H1 (cell line): ENCODE measurements at regions not wholly inside any gene's neighbourhood (a gene's known extent, or its start where the extent isn't known, plus 50 kb on each side); places are given as distances from the start of the nearest gene placed in this dataset.

Experiments
- CTCF ChIA-PET: fragments of 300-600 bp; sonication (Branson Sonifier 250); formaldehyde crosslinking; loops from one replicate; lab custom pipeline; 2021; ENCODE audit not compliant: partially characterized antibody; lab: Charles Lee
- POLR2A ChIA-PET: fragments of 300-600 bp; sonication (Branson Sonifier 250); formaldehyde crosslinking; loops from one replicate; lab custom pipeline; 2021; ENCODE audit warnings: inconsistent platforms; ENCODE audit not compliant: partially characterized antibody; lab: Charles Lee
- DNase-seq, 2 experiments: peaks; one replicate each; pipeline versions ENCODE4 v3.0.0 to v3.0.0-alpha.2; 2010 to 2022; ENCODE audit warnings: low spot score in 2 of 2, low read depth in 1 of 2, mixed read lengths in 1 of 2
- FAIRE-seq: peaks from 2 replicates; lab custom pipeline; 2011; peaks lifted over from hg19 to GRCh38; lab: Jason Lieb, UNC
- H2AFZ ChIP-seq: 2 replicates; pipeline ENCODE4 v1.8.1; 2012; ENCODE audit warnings: low read length, inconsistent platforms
- H2AK5ac ChIP-seq: 2 replicates; pipeline ENCODE4 v1.6.1; 2013; ENCODE audit warnings: low read depth, low read length
- H2BK120ac ChIP-seq: replicated peaks from 2 replicates; pipeline ENCODE3; 2013; ENCODE audit warnings: low read depth, low read length, inconsistent platforms
- H2BK12ac ChIP-seq: 2 replicates; pipeline ENCODE4 v1.6.1; 2013; ENCODE audit warnings: low read depth, low read length
- H2BK15ac ChIP-seq: 2 replicates; pipeline ENCODE4 v1.6.1; 2013; ENCODE audit warnings: low read length
- H2BK20ac ChIP-seq: 2 replicates; pipeline ENCODE4 v1.6.1; 2013; ENCODE audit warnings: low read length
- H2BK5ac ChIP-seq: 2 replicates; pipeline ENCODE4 v1.6.1; 2013; ENCODE audit warnings: low read depth, low read length
- H3K14ac ChIP-seq: 2 replicates; pipeline ENCODE4 v1.6.1; 2013; ENCODE audit warnings: inconsistent platforms; ENCODE audit not compliant: insufficient read length
- H3K18ac ChIP-seq: 2 replicates; pipeline ENCODE4 v1.6.1; 2013; ENCODE audit warnings: low read length; ENCODE audit errors: extremely low read depth
- H3K23ac ChIP-seq: 2 replicates; pipeline ENCODE4 v1.6.1; 2013; ENCODE audit warnings: inconsistent platforms; ENCODE audit not compliant: insufficient read length
- H3K23me2 ChIP-seq: 2 replicates; pipeline ENCODE4 v1.6.1; 2013; ENCODE audit warnings: low read depth, low read length
- H3K27ac ChIP-seq: 2 replicates; pipeline ENCODE4 v1.6.1; 2011; ENCODE audit warnings: low read depth, low read length, inconsistent platforms
- H3K27me3 ChIP-seq, 4 experiments: replicated peaks in 1 of 4; 1 replicate in 1 of 4; 2 replicates in 3 of 4; pipeline versions ENCODE4 v1.6.1 to v1.8.1; 2011 to 2013; ENCODE audit warnings: low read length in 3 of 4, mild to moderate bottlenecking in 3 of 4, inconsistent platforms in 2 of 4, mixed read lengths in 2 of 4, moderate library complexity in 1 of 4; ENCODE audit not compliant: control insufficient read depth in 3 of 4, insufficient read depth in 3 of 4; ENCODE audit errors: extremely low read depth in 1 of 4
- H3K36me3 ChIP-seq, 4 experiments: 2 replicates each; pipeline versions ENCODE4 v1.6.1 to v1.8.1; 2011 to 2013; ENCODE audit warnings: mild to moderate bottlenecking in 4 of 4, low read length in 3 of 4, moderate library complexity in 2 of 4, control low read depth in 1 of 4, inconsistent platforms in 1 of 4; ENCODE audit not compliant: insufficient read depth in 4 of 4, control insufficient read depth in 2 of 4
- H3K4ac ChIP-seq: replicated peaks from 2 replicates; pipeline ENCODE3; 2013; ENCODE audit warnings: low read length, low read depth, mixed read lengths, inconsistent platforms; ENCODE audit not compliant: insufficient read length
- H3K4me1 ChIP-seq, 4 experiments: replicated peaks in 1 of 4; 1 replicate in 1 of 4; 2 replicates in 3 of 4; pipeline versions ENCODE4 v1.6.1 to v1.8.1; 2011 to 2013; ENCODE audit warnings: low read length in 3 of 4, inconsistent platforms in 2 of 4, mixed read lengths in 1 of 4; ENCODE audit not compliant: insufficient read depth in 4 of 4, control insufficient read depth in 3 of 4
- H3K4me2 ChIP-seq, 2 experiments: 2 replicates each; pipeline versions ENCODE4 v1.6.1 to v1.8.1; 2011 to 2013; ENCODE audit warnings: low read depth in 2 of 2, low read length in 2 of 2, control low read depth in 1 of 2, inconsistent platforms in 1 of 2, mild to moderate bottlenecking in 1 of 2; ENCODE audit not compliant: insufficient read depth in 1 of 2
- H3K4me3 ChIP-seq, 4 experiments: fragments of 200-600, 300-600 bp in 1 of 4; sonication (generic), shearing (Covaris generic), sonication (Bioruptor Twin) in 1 of 4; 2 replicates each; pipeline versions ENCODE4 v1.5.1 to v1.8.1; 2011 to 2016; ENCODE audit warnings: low read length in 4 of 4, low read depth in 3 of 4, control low read depth in 2 of 4, inconsistent platforms in 2 of 4, mild to moderate bottlenecking in 2 of 4, mixed read lengths in 1 of 4, moderate library complexity in 1 of 4; ENCODE audit not compliant: insufficient read depth in 2 of 4; ENCODE audit errors: extremely low read depth in 1 of 4
- H3K56ac ChIP-seq: replicated peaks from 2 replicates; pipeline ENCODE3; 2013; ENCODE audit warnings: low read depth, mild to moderate bottlenecking, mixed read lengths, low read length, inconsistent platforms; ENCODE audit not compliant: insufficient read length
- H3K79me1 ChIP-seq: 2 replicates; pipeline ENCODE4 v1.6.1; 2013; ENCODE audit warnings: low read depth, low read length, control low read depth
- H3K79me2 ChIP-seq, 2 experiments: 2 replicates each; pipeline versions ENCODE4 v1.6.1 to v1.8.1; 2012 to 2013; ENCODE audit warnings: low read length in 2 of 2, mild to moderate bottlenecking in 2 of 2, inconsistent platforms in 1 of 2; ENCODE audit not compliant: insufficient read depth in 2 of 2, control insufficient read depth in 1 of 2
- H3K9ac ChIP-seq, 4 experiments: replicated peaks in 1 of 4; 1 replicate in 1 of 4; 2 replicates in 3 of 4; pipeline versions ENCODE4 v1.6.1 to v1.8.1; 2011 to 2013; ENCODE audit warnings: low read depth in 3 of 4, low read length in 3 of 4, control low read depth in 2 of 4, mild to moderate bottlenecking in 2 of 4, moderate library complexity in 2 of 4, inconsistent platforms in 1 of 4; ENCODE audit errors: extremely low read depth in 1 of 4
- H3K9me3 ChIP-seq, 2 experiments: 2 replicates each; pipeline versions ENCODE4 v1.6.1 to v1.8.1; 2012 to 2013; ENCODE audit warnings: mild to moderate bottlenecking in 2 of 2, moderate library complexity in 2 of 2, control low read depth in 1 of 2, inconsistent platforms in 1 of 2, low read depth in 1 of 2, low read length in 1 of 2, mixed read lengths in 1 of 2; ENCODE audit not compliant: insufficient read depth in 2 of 2
- H4K20me1 ChIP-seq, 2 experiments: replicated peaks in 1 of 2; 2 replicates each; pipeline versions ENCODE3 to v1.8.1; 2011 to 2013; ENCODE audit warnings: inconsistent platforms in 2 of 2, low read length in 2 of 2, mild to moderate bottlenecking in 1 of 2; ENCODE audit not compliant: insufficient read depth in 2 of 2, control insufficient read depth in 1 of 2
- H4K5ac ChIP-seq: 2 replicates; pipeline ENCODE4 v1.6.1; 2013; ENCODE audit warnings: low read length, low read depth, mixed read lengths, inconsistent platforms; ENCODE audit not compliant: insufficient read length
- H4K8ac ChIP-seq: 2 replicates; pipeline ENCODE4 v1.8.0; 2013; ENCODE audit warnings: mild to moderate bottlenecking, moderate library complexity, low read length, inconsistent platforms; ENCODE audit not compliant: insufficient read depth; ENCODE audit errors: extremely low read depth
- H4K91ac ChIP-seq: replicated peaks from 2 replicates; pipeline ENCODE3; 2013; ENCODE audit warnings: low read length, mixed read lengths, inconsistent platforms; ENCODE audit not compliant: insufficient read length
- CHD1 ChIP-seq: IDR thresholded peaks from 2 replicates; pipeline ENCODE4 v1.6.1; 2012; ENCODE audit warnings: low read depth, low read length, improper control_type of control experiment
- CHD2 ChIP-seq: IDR thresholded peaks from 2 replicates; pipeline ENCODE4 v1.6.1; 2012; ENCODE audit warnings: low read length, improper control_type of control experiment
- CREB1 ChIP-seq: IDR thresholded peaks from 2 replicates; pipeline ENCODE4 v1.6.1; 2012; ENCODE audit warnings: inconsistent platforms
- FOSL1 ChIP-seq: IDR thresholded peaks from 2 replicates; pipeline ENCODE4 v1.6.1; 2011; ENCODE audit warnings: mild to moderate bottlenecking, low read depth, low read length, moderate library complexity; ENCODE audit not compliant: insufficient read depth
- POU5F1 ChIP-seq: IDR thresholded peaks from 2 replicates; pipeline ENCODE4 v1.6.1; 2011; ENCODE audit warnings: low read depth, mild to moderate bottlenecking, low read length, moderate library complexity
- WGBS, 2 experiments: shearing (Covaris generic) in 1 of 2; methylation state at CpG; one replicate each; pipeline versions ENCODE4 v1.1.6 to v1.1.7; 2013 to 2015; ENCODE audit warnings: low lambda C conversion rate in 2 of 2, mixed read lengths in 2 of 2, inconsistent platforms in 1 of 2, low coverage in 1 of 2, missing lambda C conversion rate in 1 of 2; ENCODE audit not compliant: insufficient replicate concordance in 2 of 2, insufficient coverage in 1 of 2, insufficient read length in 1 of 2; ENCODE audit errors: extremely low coverage in 1 of 2, missing lambda C conversion rate in 1 of 2; 5-methylcytosine and 5-hydroxymethylcytosine counted together

GRCh38 chr4:107482546-107482945 lies 237.5 kb downstream of the PAPSS1 start:
- H3K79me2 ChIP-seq, result no peaks in the 10 kb centered on the region
- WGBS, 2 experiments, result 95% methylated on average over 2 of the region's 2 CpGs; no CpG with 5 or more reads in 1 of the 2 experiments
- no peak overlapping the region for H2BK15ac ChIP-seq
- no peak overlapping the region for H2BK12ac ChIP-seq
- FAIRE-seq, result no peak
- POLR2A ChIA-PET, result no interaction called here
- H3K4ac ChIP-seq, result no peak overlapping the region
- H4K91ac ChIP-seq, result no peak overlapping the region
- H2BK5ac ChIP-seq, result no peak overlapping the region
- CTCF ChIA-PET, result interaction anchor here (0.6 to 1.8 kb wide), 3 partner anchors 13 to 1112 kb away, joined by 3 to 4 read pairs (median 4); no protein-coding TSS in a partner anchor
- no peak overlapping the region for H3K56ac ChIP-seq
- H3K23me2 ChIP-seq, result no peaks in the 10 kb centered on the region
- H3K9ac ChIP-seq, result no peak overlapping the region
- no peak overlapping the region for H3K4me3 ChIP-seq
- no peak overlapping the region for H3K14ac ChIP-seq
- no peak overlapping the region for H2BK120ac ChIP-seq
- no peaks in the 10 kb centered on the region for H3K79me1 ChIP-seq
- no peak overlapping the region for H3K27ac ChIP-seq
- no peak for DNase-seq
- H2AFZ ChIP-seq, result peak overlapping the region; percentile 92
- no peaks in the 10 kb centered on the region for H4K20me1 ChIP-seq
- no peak overlapping the region for H2AK5ac ChIP-seq
- no peaks in the 10 kb centered on the region for H3K36me3 ChIP-seq
- no peaks in the 10 kb centered on the region; a peak in 1 of 4 replicates for H3K9me3 ChIP-seq
- H3K27me3 ChIP-seq, result no peaks in the 10 kb centered on the region
- no peak overlapping the region for H3K18ac ChIP-seq
- H4K8ac ChIP-seq, result no peak overlapping the region
- no peak overlapping the region for H2BK20ac ChIP-seq
- no peak overlapping the region for H4K5ac ChIP-seq
- H3K23ac ChIP-seq, result no peak overlapping the region
- H3K4me2 ChIP-seq, result no peak overlapping the region
- no peaks in the 10 kb centered on the region for H3K4me1 ChIP-seq
- TF ChIP-seq CHD1 (no peak), FOSL1 (no peak), POU5F1 (no peak), CHD2 (no peak), CREB1 (no peak)
